CD14-positive monocyte (primary cell): ENCODE measurements at regions not wholly inside any gene's neighbourhood (a gene's known extent, or its start where the extent isn't known, plus 50 kb on each side); places are given as distances from the start of the nearest gene placed in this dataset.

Source experiments
- DNase-seq, 3 donors: peaks; one replicate each; pipeline ENCODE4 v3.0.0-alpha.2; 2011 to 2022
- H2AFZ ChIP-seq: 2 replicates; pipeline ENCODE4 v1.6.0; 2012; ENCODE audit warnings: mild to moderate bottlenecking, low read depth, low read length, inconsistent platforms; ENCODE audit not compliant: insufficient read depth, poor library complexity, severe bottlenecking
- H3K27ac ChIP-seq, 2 donors: 1 replicate in 1 of 2; 2 replicates in 1 of 2; pipeline ENCODE4 v1.5.1; 2012 to 2013; ENCODE audit warnings: low read length in 2 of 2, control low read depth in 1 of 2, inconsistent platforms in 1 of 2, low read depth in 1 of 2, mild to moderate bottlenecking in 1 of 2
- H3K27me3 ChIP-seq, 2 donors: one replicate each; pipeline versions ENCODE4 v1.6.0 to v1.6.1; 2011 to 2013; ENCODE audit warnings: low read length in 2 of 2; ENCODE audit not compliant: control insufficient read depth in 2 of 2, insufficient read depth in 2 of 2
- H3K36me3 ChIP-seq, 2 donors: replicated peaks in 1 of 2; 1 replicate in 1 of 2; 2 replicates in 1 of 2; pipeline versions ENCODE4 v1.5.1 to v1.6.1; 2012 to 2013; ENCODE audit warnings: low read length in 2 of 2, control low read depth in 1 of 2, inconsistent platforms in 1 of 2, mild to moderate bottlenecking in 1 of 2; ENCODE audit not compliant: insufficient read depth in 2 of 2, control insufficient read depth in 1 of 2
- H3K4me1 ChIP-seq, 2 donors: 1 replicate in 1 of 2; 2 replicates in 1 of 2; pipeline versions ENCODE4 v1.5.1 to v1.6.1; 2012 to 2013; ENCODE audit warnings: low read length in 2 of 2, control low read depth in 1 of 2, inconsistent platforms in 1 of 2, mild to moderate bottlenecking in 1 of 2, moderate library complexity in 1 of 2; ENCODE audit not compliant: insufficient read depth in 2 of 2, control insufficient read depth in 1 of 2
- H3K4me2 ChIP-seq: replicated peaks from 2 replicates; pipeline ENCODE3; 2012; ENCODE audit warnings: low read length, moderate library complexity, mild to moderate bottlenecking; ENCODE audit not compliant: poor library complexity, severe bottlenecking; ENCODE audit errors: extremely low read depth
- H3K4me3 ChIP-seq, 3 experiments: fragments of 200-600 bp in 1 of 3; sonication (generic) in 1 of 3; replicated peaks in 1 of 3; 1 replicate in 2 of 3; 2 replicates in 1 of 3; pipeline ENCODE4 v1.5.1; 2011 to 2013; ENCODE audit warnings: low read length in 3 of 3, mild to moderate bottlenecking in 3 of 3, control low read depth in 2 of 3, low read depth in 2 of 3, inconsistent platforms in 1 of 3, moderate library complexity in 1 of 3
- H3K79me2 ChIP-seq: 2 replicates; pipeline ENCODE4 v1.6.0; 2012; ENCODE audit warnings: mild to moderate bottlenecking, control low read depth, inconsistent platforms, low read length, moderate library complexity; ENCODE audit not compliant: insufficient read depth
- H3K9ac ChIP-seq: 2 replicates; pipeline ENCODE4 v1.6.0; 2017; ENCODE audit warnings: low read length, mild to moderate bottlenecking; ENCODE audit not compliant: insufficient read depth, poor library complexity, severe bottlenecking
- H3K9me3 ChIP-seq, 2 donors: replicated peaks in 1 of 2; 1 replicate in 1 of 2; 2 replicates in 1 of 2; pipeline versions ENCODE4 v1.5.1 to v1.6.1; 2012 to 2013; ENCODE audit warnings: low read length in 2 of 2, control low read depth in 1 of 2; ENCODE audit not compliant: control insufficient read depth in 1 of 2, insufficient read depth in 1 of 2
- H4K20me1 ChIP-seq: 2 replicates; pipeline ENCODE4 v1.6.0; 2012; ENCODE audit warnings: mild to moderate bottlenecking, low read length, control low read depth, moderate library complexity; ENCODE audit not compliant: insufficient read depth
- H3K27ac Mint-ChIP-seq, 7 donors: one replicate each; pipeline ENCODE4 v1.8.0; 2020; ENCODE audit warnings: mild to moderate bottlenecking in 7 of 7, mixed read lengths in 7 of 7, moderate library complexity in 6 of 7, inconsistent platforms in 2 of 7
- H3K27me3 Mint-ChIP-seq, 3 donors: one replicate each; pipeline ENCODE4 v1.8.0; 2021 to 2022; ENCODE audit warnings: low read depth in 3 of 3, mild to moderate bottlenecking in 3 of 3, mixed read lengths in 3 of 3, moderate library complexity in 3 of 3, inconsistent platforms in 1 of 3
- H3K36me3 Mint-ChIP-seq, 2 donors: one replicate each; pipeline ENCODE4 v1.8.0; 2020; ENCODE audit warnings: mixed read lengths in 2 of 2, inconsistent platforms in 1 of 2, mild to moderate bottlenecking in 1 of 2
- H3K4me1 Mint-ChIP-seq: one replicate; pipeline ENCODE4 v1.8.0; 2020; ENCODE audit warnings: mild to moderate bottlenecking, mixed read lengths
- H3K4me3 Mint-ChIP-seq, 2 donors: one replicate each; pipeline ENCODE4 v1.8.0; 2020; ENCODE audit warnings: mild to moderate bottlenecking in 2 of 2, mixed read lengths in 2 of 2, moderate library complexity in 1 of 2
- H3K9me3 Mint-ChIP-seq, 7 donors: one replicate each; pipeline ENCODE4 v1.8.0; 2020 to 2022; ENCODE audit warnings: mixed read lengths in 7 of 7, mild to moderate bottlenecking in 6 of 7, moderate library complexity in 6 of 7, inconsistent platforms in 2 of 7
- CTCF ChIP-seq: fragments of 200-600 bp; IDR thresholded peaks from one replicate; pipeline ENCODE4 v1.8.0; 2022; ENCODE audit warnings: antibody characterized with exemption, mild to moderate bottlenecking
- WGBS: methylation state at CpG from one replicate; pipeline ENCODE4 v1.1.5; 2013; ENCODE audit warnings: missing lambda C conversion rate; ENCODE audit not compliant: insufficient coverage; 5-methylcytosine and 5-hydroxymethylcytosine counted together
- intact Hi-C, 2 donors: fragments of 100-400 bp; cut with micrococcal nuclease; formaldehyde crosslinking; loops; one replicate each; pipeline versions ENCODE4 v1.15.0 to v1.15.1; 2023

GRCh38 chr5:89047571-89047970 is 164.6 kb upstream of the MEF2C start:
- H3K79me2 ChIP-seq, result no peaks in the 10 kb centered on the region
- H3K27ac ChIP-seq, result no peak overlapping the region
- no peak overlapping the region for H3K9ac ChIP-seq
- no peak for DNase-seq
- Mint-ChIP-seq H3K27me3 (peaks cover 0 to 2% (median 0%) of the 10 kb centered on the region in 3 donors), H3K27ac (no peak overlapping the region), H3K36me3 (no peaks in the 10 kb centered on the region), H3K9me3 (peaks cover 12 to 20% (median 15%) of the 10 kb centered on the region in 7 donors), H3K4me3 (no peak overlapping the region), H3K4me1 (peaks cover 1% of the 10 kb centered on the region)
- peaks cover 18 to 25% of the 10 kb centered on the region in 2 donors for H3K9me3 ChIP-seq
- H2AFZ ChIP-seq, result no peak overlapping the region
- no peaks in the 10 kb centered on the region for H3K27me3 ChIP-seq
- H3K4me2 ChIP-seq, result no peak overlapping the region
- H3K36me3 ChIP-seq, result no peaks in the 10 kb centered on the region
- H3K4me3 ChIP-seq, result no peak overlapping the region
- TF ChIP-seq CTCF, result no peak
- WGBS, result 89% methylated on average over 1 of the region's 1 CpG
- H3K4me1 ChIP-seq, result no peaks in the 10 kb centered on the region
- H4K20me1 ChIP-seq, result no peaks in the 10 kb centered on the region
- intact Hi-C loops, result no loop called here

- peaks cover 4% of the 10 kb centered on the region for H3K4me1 Mint-ChIP-seq
- intact Hi-C loops, result no loop called here
- H3K4me3 Mint-ChIP-seq, result no peak overlapping the region
- Histone ChIP-seq H3K27ac (no peak overlapping the region), H3K9me3 (peaks cover 10 to 12% of the 10 kb centered on the region in 2 donors), H2AFZ (no peak overlapping the region), H3K79me2 (no peaks in the 10 kb centered on the region), H3K36me3 (no peaks in the 10 kb centered on the region), H3K4me2 (no peak overlapping the region), H4K20me1 (no peaks in the 10 kb centered on the region), H3K4me3 (no peak overlapping the region), H3K9ac (no peak overlapping the region), H3K27me3 (no peaks in the 10 kb centered on the region), H3K4me1 (no peaks in the 10 kb centered on the region)
- peaks cover 0 to 4% (median 0%) of the 10 kb centered on the region in 3 donors for H3K27me3 Mint-ChIP-seq
- no peak for DNase-seq
- TF ChIP-seq CTCF, result no peak
- 82% methylated on average over 1 of the region's 3 CpGs for WGBS
- H3K36me3 Mint-ChIP-seq, result no peaks in the 10 kb centered on the region
- H3K9me3 Mint-ChIP-seq, result peaks cover 1 to 10% (median 8%) of the 10 kb centered on the region in 7 donors
- no peak overlapping the region for H3K27ac Mint-ChIP-seq
Observed at GRCh38 chr5:89045216-89045615, 162.2 kb upstream of the MEF2C start.
